ENCODE measurements at regions not wholly inside any gene's neighbourhood (a gene's known extent, or its start where the extent isn't known, plus 50 kb on each side); places are given as distances from the start of the nearest gene placed in this dataset.
"Not testable (repeated sequence)": the region's sequence is repeated elsewhere in the genome, so short reads cannot be mapped to it uniquely, and the experiment has no call there.

- CTCF ChIA-PET, result interaction anchor here (2.5 kb wide), 1 partner anchor 101 kb away, joined by 14 read pairs; no protein-coding TSS in a partner anchor
- POLR2A ChIA-PET; DNase-seq (ENCODE audit: low read depth); H3K36me3 ChIP-seq (ENCODE audit: control insufficient read depth, insufficient read depth, low read length); H3K27me3 ChIP-seq (ENCODE audit: control insufficient read depth, insufficient read depth, low read length); H3K4me3 ChIP-seq (ENCODE audit: low read depth, low read length): not testable (repeated sequence)
These were observed 126.4 kb downstream of the RBM46 start for GRCh38 chr4:154907345-154908045.

- ChIA-PET CTCF (interaction anchor here (0.6 to 2.5 kb wide), 2 partner anchors 99 to 102 kb away, joined by 3 to 14 read pairs; no protein-coding TSS in a partner anchor), POLR2A (no interaction called here)
- no peak for TF ChIP-seq CTCF (IDR thresholded peaks at IDR 0.05; ENCODE audit: insufficient read depth, low read depth, low read length)
- Histone ChIP-seq H3K27me3 (ENCODE audit: control insufficient read depth, insufficient read depth, low read length) (no peaks in the 10 kb centered on the region), H3K36me3 (ENCODE audit: control insufficient read depth, insufficient read depth, low read length) (no peaks in the 10 kb centered on the region), H3K4me3 (ENCODE audit: low read depth, low read length) (no peak overlapping the region)
- no peak for DNase-seq (ENCODE audit: low read depth)
These were observed 127.1 kb downstream of the RBM46 start for GRCh38 chr4:154908168-154908567.

GRCh38 chr4:154911097-154911496 is 130.0 kb downstream of the RBM46 start:
- 0 out of 2 replicates have a peak, but pooled peaks have one; percentile 19 for TF ChIP-seq CTCF (IDR thresholded peaks at IDR 0.05; ENCODE audit: insufficient read depth, low read depth, low read length)
- DNase-seq (ENCODE audit: low read depth), result no peak
- H3K27me3 ChIP-seq (ENCODE audit: control insufficient read depth, insufficient read depth, low read length), result no peaks in the 10 kb centered on the region

GRCh38 chr4:154911608-154912098 is 130.6 kb downstream of the RBM46 start:
- ChIA-PET POLR2A (no interaction called here), CTCF (interaction anchor here (0.6 to 2.2 kb wide), 9 partner anchors 11 to 117 kb away, joined by 3 to 18 read pairs (median 3); no protein-coding TSS in a partner anchor)
- Histone ChIP-seq H3K36me3 (ENCODE audit: control insufficient read depth, insufficient read depth, low read length) (no peaks in the 10 kb centered on the region), H3K27me3 (ENCODE audit: control insufficient read depth, insufficient read depth, low read length) (no peaks in the 10 kb centered on the region), H3K4me3 (ENCODE audit: low read depth, low read length) (no peak overlapping the region)
- no peak for DNase-seq (ENCODE audit: low read depth)
- TF ChIP-seq CTCF (IDR thresholded peaks at IDR 0.05; ENCODE audit: insufficient read depth, low read depth, low read length), result no peak

More at GRCh38 chr4:154911097-154911496, 130.0 kb downstream of the RBM46 start:
- no peaks in the 10 kb centered on the region for H3K36me3 ChIP-seq (ENCODE audit: control insufficient read depth, insufficient read depth, low read length)
- POLR2A ChIA-PET, result no interaction called here
- CTCF ChIA-PET, result interaction anchor here (1.0 to 2.2 kb wide), 8 partner anchors 10 to 116 kb away, joined by 3 to 18 read pairs (median 4); no protein-coding TSS in a partner anchor
- H3K4me3 ChIP-seq (ENCODE audit: low read depth, low read length), result no peak overlapping the region

GRCh38 chr4:154916068-154916467 is 135.0 kb downstream of the RBM46 start:
- Histone ChIP-seq H3K36me3 (ENCODE audit: control insufficient read depth, insufficient read depth, low read length) (no peaks in the 10 kb centered on the region), H3K27me3 (ENCODE audit: control insufficient read depth, insufficient read depth, low read length) (no peaks in the 10 kb centered on the region), H3K4me3 (ENCODE audit: low read depth, low read length) (no peak overlapping the region)
- TF ChIP-seq CTCF (IDR thresholded peaks at IDR 0.05; ENCODE audit: insufficient read depth, low read depth, low read length), result no peak
- ChIA-PET CTCF (interaction anchor here (1.4 kb wide), 1 partner anchor 12 kb away, joined by 7 read pairs; no protein-coding TSS in a partner anchor), POLR2A (no interaction called here)
- no peak for DNase-seq (ENCODE audit: low read depth)
